GM12875 (cell line): ENCODE measurements at regions not wholly inside any gene's neighbourhood (a gene's known extent, or its start where the extent isn't known, plus 50 kb on each side); places are given as distances from the start of the nearest gene placed in this dataset.
"Not testable (repeated sequence)": the region's sequence is repeated elsewhere in the genome, so short reads cannot be mapped to it uniquely, and the experiment has no call there.

Source experiments
- H3K4me3 ChIP-seq: one replicate; pipeline ENCODE4 v1.5.1; 2011; ENCODE audit warnings: low read depth, low read length, control low read depth
- TF ChIP-seq, protein P1 (sequence below): IDR thresholded peaks from 2 replicates; pipeline ENCODE4 v1.5.1; 2011; ENCODE audit warnings: low read depth, mild to moderate bottlenecking, control low read depth, inconsistent platforms, low read length, moderate library complexity, borderline replicate concordance; ENCODE audit not compliant: insufficient read depth

DNA sequence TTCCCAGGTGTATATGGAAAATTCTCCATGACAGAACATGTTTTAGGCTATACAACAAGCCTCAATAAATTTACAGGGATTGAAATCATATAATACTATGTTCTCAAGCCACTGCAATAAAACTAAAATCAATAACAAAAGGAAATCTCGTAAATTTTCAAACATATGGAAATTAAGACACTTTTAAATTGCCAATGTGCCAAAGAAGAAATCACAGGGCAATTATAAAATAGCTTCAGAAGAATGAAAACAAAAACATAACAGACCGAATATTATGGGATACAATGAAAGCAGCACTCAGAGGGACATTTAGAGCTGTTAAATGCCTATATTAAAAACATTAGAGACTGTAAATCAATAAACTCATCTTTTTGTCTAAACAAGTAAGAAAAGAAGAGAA, 555.7 kb upstream of the B3GAT1 start:
- no peak overlapping the region for H3K4me3 ChIP-seq
- TF ChIP-seq, protein P1, sequence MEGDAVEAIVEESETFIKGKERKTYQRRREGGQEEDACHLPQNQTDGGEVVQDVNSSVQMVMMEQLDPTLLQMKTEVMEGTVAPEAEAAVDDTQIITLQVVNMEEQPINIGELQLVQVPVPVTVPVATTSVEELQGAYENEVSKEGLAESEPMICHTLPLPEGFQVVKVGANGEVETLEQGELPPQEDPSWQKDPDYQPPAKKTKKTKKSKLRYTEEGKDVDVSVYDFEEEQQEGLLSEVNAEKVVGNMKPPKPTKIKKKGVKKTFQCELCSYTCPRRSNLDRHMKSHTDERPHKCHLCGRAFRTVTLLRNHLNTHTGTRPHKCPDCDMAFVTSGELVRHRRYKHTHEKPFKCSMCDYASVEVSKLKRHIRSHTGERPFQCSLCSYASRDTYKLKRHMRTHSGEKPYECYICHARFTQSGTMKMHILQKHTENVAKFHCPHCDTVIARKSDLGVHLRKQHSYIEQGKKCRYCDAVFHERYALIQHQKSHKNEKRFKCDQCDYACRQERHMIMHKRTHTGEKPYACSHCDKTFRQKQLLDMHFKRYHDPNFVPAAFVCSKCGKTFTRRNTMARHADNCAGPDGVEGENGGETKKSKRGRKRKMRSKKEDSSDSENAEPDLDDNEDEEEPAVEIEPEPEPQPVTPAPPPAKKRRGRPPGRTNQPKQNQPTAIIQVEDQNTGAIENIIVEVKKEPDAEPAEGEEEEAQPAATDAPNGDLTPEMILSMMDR, result no peak

DNA sequence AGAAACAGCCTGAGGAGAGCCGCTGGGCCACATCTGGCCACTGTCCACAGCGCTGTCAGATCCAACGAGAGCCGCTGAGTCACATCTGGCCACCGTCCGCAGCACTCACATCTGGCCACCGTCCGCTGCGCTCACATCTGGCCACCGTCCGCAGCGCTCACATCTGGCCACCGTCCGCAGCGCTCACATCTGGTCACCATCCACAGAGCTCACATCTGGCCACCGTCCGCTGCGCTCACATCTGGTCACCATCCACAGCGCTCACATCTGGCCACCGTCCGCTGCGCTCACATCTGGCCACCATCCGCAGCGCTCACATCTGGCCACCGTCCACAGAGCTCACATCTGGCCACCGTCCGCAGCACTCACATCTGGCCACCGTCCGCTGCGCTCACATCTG, 549.3 kb upstream of the B3GAT1 start:
- not testable (repeated sequence) for H3K4me3 ChIP-seq

DNA sequence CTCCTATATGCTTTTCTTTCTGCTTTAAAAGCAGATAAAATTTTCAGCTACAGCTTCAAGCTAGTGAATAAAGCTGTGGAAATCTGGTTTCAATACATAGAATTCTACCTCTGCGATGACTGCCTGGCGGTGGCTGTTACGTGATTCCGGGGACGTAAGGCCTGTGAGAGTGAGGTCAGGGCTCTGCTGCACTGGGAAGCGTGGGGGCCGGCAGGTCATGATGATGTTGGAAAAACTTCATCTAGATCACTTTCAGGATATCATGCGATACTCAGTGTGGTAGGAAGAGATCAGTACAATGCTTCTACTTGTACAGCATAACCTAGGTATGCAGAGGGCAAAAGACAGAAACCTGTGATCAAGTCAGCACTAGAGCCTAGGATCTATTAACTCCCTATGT, 546.8 kb upstream of the B3GAT1 start:
- TF ChIP-seq, protein P1, result no peak

DNA sequence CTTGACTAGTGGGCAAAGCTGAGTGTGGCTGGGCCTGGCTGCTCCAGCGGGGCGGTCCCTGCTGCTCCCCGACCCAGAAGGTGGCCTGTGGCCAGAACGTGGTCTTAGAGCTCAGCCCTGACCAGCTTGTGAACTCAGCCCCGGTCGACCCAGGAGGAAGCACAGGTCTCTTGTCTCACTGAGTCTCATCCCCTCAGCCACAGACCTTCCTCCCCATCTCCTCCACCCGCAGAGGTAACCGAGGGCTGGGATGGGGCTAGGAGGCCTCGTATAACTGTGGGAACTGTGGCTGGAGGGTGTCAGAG, 546.2 kb upstream of the B3GAT1 start:
- H3K4me3 ChIP-seq, result no peak overlapping the region
- TF ChIP-seq, protein P1, result no peak

More for the DNA sequence above, 546.8 kb upstream of the B3GAT1 start:
- no peak overlapping the region for H3K4me3 ChIP-seq

DNA sequence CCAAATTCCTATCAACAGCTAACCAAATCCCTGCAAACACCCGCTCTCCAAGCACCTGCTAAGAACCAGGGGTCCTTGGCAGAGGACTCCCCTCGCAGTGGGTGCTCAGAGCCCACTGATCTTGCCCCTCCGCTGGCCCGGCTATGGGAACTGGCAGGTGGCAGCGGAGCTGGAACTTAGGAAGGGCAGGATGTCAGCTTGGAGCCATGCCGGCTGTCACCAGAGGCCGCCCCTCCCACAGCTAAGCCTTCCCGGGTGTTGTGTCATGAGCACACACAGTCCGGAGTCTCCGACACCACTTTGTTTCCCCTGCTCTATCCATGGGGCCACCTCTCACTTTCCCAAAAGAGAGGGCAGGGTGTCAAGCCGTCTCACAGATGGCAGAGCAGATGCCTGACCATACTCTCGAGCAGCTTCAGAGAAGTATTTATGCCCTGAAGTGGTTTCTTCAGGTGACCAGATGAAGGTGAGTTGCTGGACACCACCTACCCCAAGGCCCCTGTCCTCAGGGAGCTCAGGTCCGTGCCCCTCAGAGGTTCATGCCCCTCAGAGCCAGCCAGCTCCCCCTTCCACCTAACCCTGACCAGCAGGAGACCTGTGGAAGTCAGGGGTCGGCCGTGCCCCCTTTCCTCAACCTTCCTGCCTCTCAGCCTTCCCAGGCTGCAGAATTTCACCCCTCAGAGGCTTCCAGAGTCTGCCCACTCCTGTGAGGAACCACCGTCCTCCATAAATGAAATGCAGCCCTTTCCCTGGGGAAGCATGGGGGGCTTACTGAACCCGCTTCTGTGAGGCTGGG, 545.7 kb upstream of the B3GAT1 start:
- TF ChIP-seq, protein P1, result no peak
- H3K4me3 ChIP-seq, result no peak overlapping the region

DNA sequence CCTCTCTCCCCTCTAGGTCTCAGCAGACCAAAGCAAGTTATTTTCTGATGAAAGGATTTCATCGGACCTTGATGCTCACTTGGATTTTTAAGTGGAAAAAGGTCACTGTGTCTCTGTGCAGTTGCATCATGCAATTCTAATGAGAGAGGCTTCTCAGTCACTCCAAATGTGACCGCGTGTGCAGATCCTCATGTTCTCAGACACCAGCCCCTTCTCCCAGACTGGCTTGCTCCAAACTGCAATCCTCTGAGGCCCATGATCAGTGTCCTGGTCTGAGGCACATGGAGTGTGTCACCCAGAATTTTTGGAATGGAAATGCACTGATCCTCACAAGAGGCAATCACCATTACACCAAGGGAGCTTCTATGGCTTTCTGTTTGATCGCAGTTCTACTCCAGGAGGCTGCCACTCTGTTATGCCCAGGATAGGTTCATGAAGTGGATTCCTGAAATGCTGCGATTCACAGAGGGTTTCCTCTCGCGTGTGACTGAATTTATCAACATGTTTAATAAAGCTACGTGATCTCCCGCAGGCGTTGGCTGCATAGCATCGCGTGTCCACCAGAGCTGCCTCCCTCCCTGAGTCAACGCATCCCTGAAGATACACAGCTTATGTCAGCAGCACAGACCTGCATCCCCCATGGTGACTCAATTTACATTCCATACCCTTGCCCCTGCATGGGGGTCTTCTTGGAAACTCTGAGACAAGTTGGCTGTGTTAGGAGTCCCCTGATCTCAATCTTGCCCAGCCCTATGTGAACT, 544.6 kb upstream of the B3GAT1 start:
- TF ChIP-seq, protein P1, result no peak

DNA sequence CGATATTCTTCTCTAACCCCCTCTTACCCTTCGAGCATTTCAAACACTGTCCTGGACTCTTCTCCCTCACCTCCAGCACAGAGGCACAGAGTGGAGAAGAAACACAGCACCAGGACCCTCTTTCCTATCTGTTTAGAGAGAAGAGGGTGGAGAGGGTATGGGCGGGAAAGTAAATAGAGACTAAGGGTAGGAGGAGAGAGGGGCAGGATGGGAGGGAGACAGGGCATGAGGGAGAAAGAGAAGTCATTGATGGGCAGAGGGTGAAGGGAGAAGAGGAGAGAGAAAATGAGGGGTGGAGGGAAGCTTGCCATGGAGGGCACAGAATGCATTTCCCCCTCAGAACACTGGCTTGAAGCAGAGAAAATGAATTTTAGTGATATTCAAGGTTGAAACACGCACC, 543.9 kb upstream of the B3GAT1 start:
- H3K4me3 ChIP-seq, result not testable (repeated sequence)

More for the DNA sequence above, 544.6 kb upstream of the B3GAT1 start:
- no peak overlapping the region for H3K4me3 ChIP-seq

DNA sequence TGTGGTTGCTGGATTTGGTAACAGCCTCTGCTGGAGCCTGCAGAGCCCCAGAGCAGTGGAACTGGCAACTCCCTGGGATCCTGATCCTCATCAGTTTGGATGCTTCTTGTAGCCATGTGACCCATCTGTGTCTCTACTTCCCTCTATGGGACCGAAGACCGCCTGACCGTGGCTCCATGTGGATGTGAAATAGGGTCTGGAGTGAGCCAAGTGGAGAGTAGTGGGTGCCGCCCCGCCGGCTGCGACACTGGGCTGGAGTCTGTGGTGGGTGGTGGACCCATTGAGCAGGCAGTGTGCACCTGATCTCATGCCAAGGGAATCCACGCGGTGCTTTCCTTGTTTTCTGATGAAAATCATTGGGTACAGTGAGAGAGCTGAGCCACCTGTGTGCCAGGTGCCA, 543.2 kb upstream of the B3GAT1 start:
- TF ChIP-seq, protein P1, result no peak
- H3K4me3 ChIP-seq, result no peak overlapping the region

DNA sequence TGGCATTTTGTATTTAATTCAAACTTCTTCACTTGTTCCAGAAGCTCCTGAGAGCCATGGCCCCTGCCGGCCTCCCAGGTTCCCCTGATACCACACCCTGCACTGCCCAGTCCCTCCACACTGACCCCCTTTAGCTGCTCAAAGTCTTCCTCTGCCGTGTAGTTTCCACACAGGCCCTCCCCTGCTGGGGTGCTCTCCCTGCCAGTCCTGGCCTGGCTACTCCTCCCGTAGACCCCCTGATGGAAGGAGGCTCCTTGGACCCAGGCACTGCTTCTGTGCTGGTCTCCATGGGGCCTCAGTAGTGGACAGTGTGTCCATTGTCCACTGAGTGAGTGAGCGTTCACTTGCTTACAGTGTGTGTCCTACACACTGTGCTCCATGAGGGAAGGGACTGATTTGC, 542.4 kb upstream of the B3GAT1 start:
- not testable (repeated sequence) for H3K4me3 ChIP-seq

DNA sequence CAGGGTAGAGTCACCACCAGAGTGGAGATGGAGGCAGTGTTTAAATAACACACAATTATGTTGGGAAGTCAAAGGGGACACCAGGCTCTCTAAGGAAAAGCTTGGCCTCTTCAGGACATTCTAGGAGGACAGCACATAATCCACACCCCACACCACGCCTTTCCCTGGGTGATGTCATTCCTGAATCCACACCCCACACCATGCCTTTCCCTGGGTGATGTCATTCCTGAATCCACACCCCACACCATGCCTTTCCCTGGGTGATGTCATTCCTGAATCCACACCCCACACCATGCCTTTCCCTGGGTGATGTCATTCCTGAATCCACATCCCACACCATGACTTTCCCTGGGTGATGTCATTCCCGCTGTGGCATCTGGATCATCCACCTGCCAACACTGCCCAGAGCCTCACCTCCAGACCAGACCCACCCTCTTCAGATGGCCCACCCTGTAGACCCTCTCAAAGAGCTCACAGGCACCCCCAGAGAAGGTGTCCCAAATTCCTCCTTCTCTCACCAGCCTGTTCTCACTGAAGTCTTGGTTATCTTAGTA, 541.5 kb upstream of the B3GAT1 start:
- not testable (repeated sequence) for H3K4me3 ChIP-seq
